BE2C (cell line): ENCODE measurements at regions not wholly inside any gene's neighbourhood (a gene's known extent, or its start where the extent isn't known, plus 50 kb on each side); places are given as distances from the start of the nearest gene placed in this dataset.

Experiments used
- DNase-seq: peaks from one replicate; pipeline ENCODE4 v3.0.0-alpha.2; 2020
- H3K27me3 ChIP-seq: fragments of 250-450 bp; sonication (Bioruptor Pico); 2 replicates; pipeline ENCODE4 v1.5.1; 2020; ENCODE audit warnings: mild to moderate bottlenecking
- H3K36me3 ChIP-seq: fragments of 250-450 bp; sonication (Bioruptor Pico); 2 replicates; pipeline ENCODE4 v1.5.1; 2020; ENCODE audit warnings: mild to moderate bottlenecking
- H3K4me1 ChIP-seq: fragments of 250-450 bp; sonication (Bioruptor Pico); 2 replicates; pipeline ENCODE4 v1.5.1; 2020
- H3K4me3 ChIP-seq: 2 replicates; pipeline ENCODE4 v1.5.1; 2011; ENCODE audit warnings: low read depth, low read length
- H3K9me3 ChIP-seq: fragments of 250-450 bp; sonication (Bioruptor Pico); 2 replicates; pipeline ENCODE4 v1.5.1; 2020
- CTCF ChIP-seq: IDR thresholded peaks from 2 replicates; pipeline ENCODE4 v1.5.1; 2012; ENCODE audit warnings: mild to moderate bottlenecking, low read depth, low read length

GRCh38 chr2:142536966-142537365 lies 340.5 kb upstream of the KYNU start:
- H3K27me3 ChIP-seq = no peaks in the 10 kb centered on the region
- H3K4me1 ChIP-seq = no peaks in the 10 kb centered on the region
- no peaks in the 10 kb centered on the region for H3K9me3 ChIP-seq
- DNase-seq = no peak
- no peaks in the 10 kb centered on the region for H3K36me3 ChIP-seq
- TF ChIP-seq CTCF = no peak
- H3K4me3 ChIP-seq = no peak overlapping the region

- no peaks in the 10 kb centered on the region for H3K36me3 ChIP-seq
- H3K4me1 ChIP-seq = no peaks in the 10 kb centered on the region
- H3K9me3 ChIP-seq = no peaks in the 10 kb centered on the region
- DNase-seq = no peak
- H3K27me3 ChIP-seq = no peaks in the 10 kb centered on the region
- no peak overlapping the region for H3K4me3 ChIP-seq
- no peak for TF ChIP-seq CTCF
These were observed 341.0 kb upstream of the KYNU start for GRCh38 chr2:142536492-142536891.

- no peaks in the 10 kb centered on the region for H3K4me1 ChIP-seq
- no peaks in the 10 kb centered on the region for H3K9me3 ChIP-seq
- H3K4me3 ChIP-seq = no peak overlapping the region
- DNase-seq = no peak
- H3K27me3 ChIP-seq = no peaks in the 10 kb centered on the region
- no peak for TF ChIP-seq CTCF
- no peaks in the 10 kb centered on the region for H3K36me3 ChIP-seq
These were observed 342.2 kb upstream of the KYNU start for GRCh38 chr2:142535311-142535710.

- no peak for TF ChIP-seq CTCF
- Histone ChIP-seq H3K9me3 (no peaks in the 10 kb centered on the region), H3K27me3 (no peaks in the 10 kb centered on the region), H3K4me3 (no peak overlapping the region), H3K36me3 (no peaks in the 10 kb centered on the region), H3K4me1 (no peaks in the 10 kb centered on the region)
- no peak for DNase-seq
These were observed 344.3 kb upstream of the KYNU start for GRCh38 chr2:142533177-142533576.

- Histone ChIP-seq H3K9me3 (no peaks in the 10 kb centered on the region), H3K4me3 (no peak overlapping the region), H3K27me3 (no peaks in the 10 kb centered on the region), H3K4me1 (no peaks in the 10 kb centered on the region), H3K36me3 (no peaks in the 10 kb centered on the region)
- no peak for TF ChIP-seq CTCF
- no peak for DNase-seq
These were observed 346.1 kb upstream of the KYNU start for GRCh38 chr2:142531377-142531776.

GRCh38 chr2:142525720-142526119 lies 351.7 kb upstream of the KYNU start:
- no peaks in the 10 kb centered on the region for H3K9me3 ChIP-seq
- no peak for TF ChIP-seq CTCF

More at GRCh38 chr2:142525720-142526119, 351.7 kb upstream of the KYNU start:
- H3K4me1 ChIP-seq = no peaks in the 10 kb centered on the region
- H3K27me3 ChIP-seq = no peaks in the 10 kb centered on the region
- no peak for DNase-seq
- no peaks in the 10 kb centered on the region for H3K36me3 ChIP-seq
- no peak overlapping the region for H3K4me3 ChIP-seq
